PC-9 (cell line): ENCODE measurements at regions not wholly inside any gene's neighbourhood (a gene's known extent, or its start where the extent isn't known, plus 50 kb on each side); places are given as distances from the start of the nearest gene placed in this dataset.

Experiments used
- EZH2 ChIP-seq: fragments of 200-600 bp; sonication (generic); IDR thresholded peaks from 2 replicates; pipeline ENCODE4 v1.8.0; 2017; ENCODE audit warnings: antibody characterized with exemption, low read depth
- TF ChIP-seq, protein P1 (sequence below): fragments of 200-600 bp; sonication (generic); conservative IDR thresholded peaks from 2 replicates; pipeline ENCODE4 v1.6.1; 2017; ENCODE audit warnings: mixed run types, antibody characterized with exemption, mild to moderate bottlenecking, moderate library complexity

- TF ChIP-seq, protein P1, sequence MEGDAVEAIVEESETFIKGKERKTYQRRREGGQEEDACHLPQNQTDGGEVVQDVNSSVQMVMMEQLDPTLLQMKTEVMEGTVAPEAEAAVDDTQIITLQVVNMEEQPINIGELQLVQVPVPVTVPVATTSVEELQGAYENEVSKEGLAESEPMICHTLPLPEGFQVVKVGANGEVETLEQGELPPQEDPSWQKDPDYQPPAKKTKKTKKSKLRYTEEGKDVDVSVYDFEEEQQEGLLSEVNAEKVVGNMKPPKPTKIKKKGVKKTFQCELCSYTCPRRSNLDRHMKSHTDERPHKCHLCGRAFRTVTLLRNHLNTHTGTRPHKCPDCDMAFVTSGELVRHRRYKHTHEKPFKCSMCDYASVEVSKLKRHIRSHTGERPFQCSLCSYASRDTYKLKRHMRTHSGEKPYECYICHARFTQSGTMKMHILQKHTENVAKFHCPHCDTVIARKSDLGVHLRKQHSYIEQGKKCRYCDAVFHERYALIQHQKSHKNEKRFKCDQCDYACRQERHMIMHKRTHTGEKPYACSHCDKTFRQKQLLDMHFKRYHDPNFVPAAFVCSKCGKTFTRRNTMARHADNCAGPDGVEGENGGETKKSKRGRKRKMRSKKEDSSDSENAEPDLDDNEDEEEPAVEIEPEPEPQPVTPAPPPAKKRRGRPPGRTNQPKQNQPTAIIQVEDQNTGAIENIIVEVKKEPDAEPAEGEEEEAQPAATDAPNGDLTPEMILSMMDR = no peak
- TF ChIP-seq EZH2 = no peak
Measured at GRCh38 chr9:109934136-109934856, 154.3 kb downstream of the PALM2AKAP2 start.
